Transverse colon (tissue), 4 donors: ENCODE measurements at regions not wholly inside any gene's neighbourhood (a gene's known extent, or its start where the extent isn't known, plus 50 kb on each side); places are given as distances from the start of the nearest gene placed in this dataset.

ENCODE experiments used
- DNase-seq: peaks from one replicate; pipeline ENCODE4 v3.0.0-alpha.2; 2019
- H3K27ac ChIP-seq, 4 donors: fragments of 200-600 bp; sonication (generic); 2 replicates each; pipeline ENCODE4 v1.5.1; 2016 to 2018; ENCODE audit warnings: inconsistent platforms in 4 of 4
- H3K27me3 ChIP-seq: fragments of 200-600 bp; sonication (generic); 2 replicates; pipeline ENCODE4 v1.5.1; 2017; ENCODE audit warnings: inconsistent platforms
- H3K36me3 ChIP-seq, 4 donors: fragments of 200-600 bp; sonication (generic); 2 replicates each; pipeline ENCODE4 v1.5.1; 2017 to 2019; ENCODE audit warnings: inconsistent platforms in 4 of 4
- H3K4me1 ChIP-seq, 4 donors: fragments of 200-600 bp; sonication (generic); 2 replicates each; pipeline ENCODE4 v1.5.1; 2017 to 2020; ENCODE audit warnings: inconsistent platforms in 4 of 4
- H3K4me3 ChIP-seq, 4 donors: fragments of 200-600 bp; sonication (generic); 1 replicate in 1 of 4; 2 replicates in 3 of 4; pipeline versions ENCODE4 v1.5.1 to v1.6.1; 2017 to 2019; ENCODE audit warnings: inconsistent platforms in 4 of 4
- H3K9me3 ChIP-seq, 2 donors: fragments of 200-600 bp; sonication (generic); 2 replicates each; pipeline ENCODE4 v1.5.1; 2017 to 2019; ENCODE audit warnings: inconsistent platforms in 2 of 2
- CTCF ChIP-seq, 5 experiments: fragments of 200-600 bp in 3 of 5; fragments of 450-650 bp in 2 of 5; sonication (generic) in 3 of 5; IDR thresholded peaks; 1 replicate in 2 of 5; 2 replicates in 3 of 5; pipeline ENCODE4 v1.5.1; 2016 to 2017; ENCODE audit warnings: antibody characterized with exemption in 5 of 5, inconsistent platforms in 3 of 5, mild to moderate bottlenecking in 2 of 5, moderate library complexity in 1 of 5
- EP300 ChIP-seq: sonication (generic); formaldehyde crosslinking; IDR thresholded peaks from one replicate; pipeline ENCODE4 v1.6.1; 2017; ENCODE audit warnings: antibody characterized with exemption, low read depth
- POLR2A ChIP-seq: fragments of 450-650 bp; IDR thresholded peaks from one replicate; pipeline ENCODE4 v1.6.1; 2016; ENCODE audit warnings: antibody characterized with exemption, mild to moderate bottlenecking, moderate library complexity
- POLR2AphosphoS5 ChIP-seq, 3 donors: sonication (generic); formaldehyde crosslinking; IDR thresholded peaks; one replicate each; pipeline ENCODE4 v1.6.1; 2016; ENCODE audit warnings: antibody characterized with exemption in 3 of 3
- WGBS, 2 donors: methylation state at CpG; one replicate each; pipeline ENCODE4 v1.1.5; 2018; ENCODE audit warnings: low coverage in 1 of 2; 5-methylcytosine and 5-hydroxymethylcytosine counted together
- in situ Hi-C, 4 donors: fragments of 200-750 bp; cut with MboI; loops; one replicate each; pipeline versions ENCODE4 v1.15.0 to v1.15.1; 2017; ENCODE audit warnings: low sequenced_read_pairs in 3 of 4, low pct_ligation_motif_present in 1 of 4, low pct_unique_long_range_greater_than_20kb in 1 of 4
- intact Hi-C: fragments of 100-400 bp; cut with DNase I; formaldehyde crosslinking; loops from one replicate; pipeline ENCODE4 v1.15.1; 2023; ENCODE audit warnings: low total_unique reads

GRCh38 chr13:58869566-58869965 lies 1238.0 kb downstream of the PCDH17 start:
- no peak for TF ChIP-seq POLR2A
- TF ChIP-seq POLR2AphosphoS5 (IDR thresholded peaks at IDR 0.05), result no peak
- no peak for TF ChIP-seq EP300
- no peak for TF ChIP-seq CTCF (IDR thresholded peaks at IDR 0.05)
- Histone ChIP-seq H3K27me3 (no peaks in the 10 kb centered on the region), H3K9me3 (peaks cover 0 to 3% of the 10 kb centered on the region in 2 donors), H3K27ac (no peak overlapping the region), H3K4me3 (no peak overlapping the region), H3K4me1 (no peaks in the 10 kb centered on the region), H3K36me3 (no peaks in the 10 kb centered on the region)
- in situ Hi-C loops, result no loop called here
- intact Hi-C loops, result no loop called here
- 20 to 41% methylated on average over 1 of the region's 1 CpG for WGBS, 2 donors
- DNase-seq, result no peak

- no peak for TF ChIP-seq POLR2AphosphoS5 (IDR thresholded peaks at IDR 0.05)
- no peak for TF ChIP-seq POLR2A
- no peak for TF ChIP-seq EP300
- TF ChIP-seq CTCF (IDR thresholded peaks at IDR 0.05), result no peak
- WGBS, 2 donors, result 49 to 60% methylated on average over 1 of the region's 1 CpG
- intact Hi-C loops, result no loop called here
These were observed 1244.9 kb downstream of the PCDH17 start for GRCh38 chr13:58876473-58876872.

DNA sequence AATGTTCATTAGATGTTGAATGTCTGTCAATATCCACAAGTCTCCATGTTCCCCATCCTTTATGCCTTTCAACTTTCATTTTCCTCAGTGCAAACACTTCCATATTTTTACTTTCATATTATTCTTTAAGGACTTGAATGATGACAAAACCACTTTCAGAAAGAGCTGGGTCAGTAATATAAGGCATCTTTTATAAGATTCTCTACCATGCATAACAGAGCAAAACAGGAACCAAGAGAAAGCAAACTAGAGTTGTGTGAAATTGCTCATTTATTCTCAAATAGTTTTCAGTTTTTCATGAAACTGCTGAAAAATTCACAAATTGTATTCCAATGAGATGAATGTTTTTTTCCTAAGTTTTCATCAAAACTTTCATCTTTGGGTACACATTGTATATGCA lies 1247.6 kb downstream of the PCDH17 start:
- in situ Hi-C loops (no loop called here), intact Hi-C loops (no loop called here)
- Histone ChIP-seq H3K36me3 (no peaks in the 10 kb centered on the region), H3K4me3 (no peak overlapping the region), H3K9me3 (no peaks in the 10 kb centered on the region), H3K27ac (no peak overlapping the region), H3K4me1 (no peaks in the 10 kb centered on the region), H3K27me3 (no peaks in the 10 kb centered on the region)
- TF ChIP-seq POLR2AphosphoS5 (IDR thresholded peaks at IDR 0.05) (no peak), CTCF (IDR thresholded peaks at IDR 0.05) (no peak), POLR2A (no peak), EP300 (no peak)
- no peak for DNase-seq

More at GRCh38 chr13:58876473-58876872, 1244.9 kb downstream of the PCDH17 start:
- no peaks in the 10 kb centered on the region for H3K4me1 ChIP-seq
- H3K36me3 ChIP-seq, result no peaks in the 10 kb centered on the region
- no peaks in the 10 kb centered on the region for H3K27me3 ChIP-seq
- DNase-seq, result no peak
- peaks cover 0 to under 1% of the 10 kb centered on the region in 2 donors for H3K9me3 ChIP-seq
- in situ Hi-C loops, result no loop called here
- H3K27ac ChIP-seq, result no peak overlapping the region
- no peak overlapping the region for H3K4me3 ChIP-seq

- WGBS, 2 donors, result 71 to 72% methylated on average over 4 of the region's 4 CpGs
- no peaks in the 10 kb centered on the region for H3K27me3 ChIP-seq
- H3K9me3 ChIP-seq, result no peaks in the 10 kb centered on the region
- H3K36me3 ChIP-seq, result no peaks in the 10 kb centered on the region
- in situ Hi-C loops, result no loop called here
- no peaks in the 10 kb centered on the region for H3K4me1 ChIP-seq
- H3K4me3 ChIP-seq, result no peak overlapping the region
- no peak for DNase-seq
- TF ChIP-seq POLR2A (no peak), EP300 (no peak), POLR2AphosphoS5 (IDR thresholded peaks at IDR 0.05) (no peak), CTCF (IDR thresholded peaks at IDR 0.05) (no peak)
- intact Hi-C loops, result loop anchor here (5.0 kb wide), 1 partner anchor 230 kb away; no protein-coding TSS in a partner anchor
- H3K27ac ChIP-seq, result no peak overlapping the region
These were observed 1251.0 kb downstream of the PCDH17 start for GRCh38 chr13:58882516-58882915.
